ENCODE measurements at regions not wholly inside any gene's neighbourhood (a gene's known extent, or its start where the extent isn't known, plus 50 kb on each side); places are given as distances from the start of the nearest gene placed in this dataset.

- TF ChIP-seq ARNT (IDR thresholded peaks at IDR 0.05): no peak
- no peak for TF ChIP-seq BHLHE40 (IDR thresholded peaks at IDR 0.05; ENCODE audit: borderline replicate concordance)
- no peak for TF ChIP-seq FOXK2 (IDR thresholded peaks at IDR 0.05)
Measured at GRCh38 chr16:66083171-66083570, 283.3 kb upstream of the CDH5 start.

All from HEK293T (cell line).